CD4-positive, alpha-beta T cell (primary cell): ENCODE measurements at regions not wholly inside any gene's neighbourhood (a gene's known extent, or its start where the extent isn't known, plus 50 kb on each side); places are given as distances from the start of the nearest gene placed in this dataset.

Experiments used
- ATAC-seq: fragments of 200-7000 bp; cut with Tn5 transposase; one replicate; pipeline ENCODE4 v1.10.0; 2022; ENCODE audit warnings: mild to moderate bottlenecking; ENCODE audit not compliant: poor library complexity
- CTCF ChIA-PET: fragments of 350-600 bp; sonication (Branson Sonifier 250); formaldehyde crosslinking; loops from one replicate; lab custom pipeline; 2021; ENCODE audit warnings: antibody characterized with exemption, inconsistent platforms; lab: Charles Lee
- POLR2A ChIA-PET: fragments of 350-600 bp; sonication (Branson Sonifier 250); formaldehyde crosslinking; loops from one replicate; lab custom pipeline; 2021; ENCODE audit warnings: antibody characterized with exemption, inconsistent platforms; lab: Charles Lee
- DNase-seq, 14 experiments: peaks; one replicate each; pipeline ENCODE4 v3.0.0-alpha.2; 2013 to 2020; ENCODE audit warnings: mixed read lengths in 2 of 14
- H3K27ac ChIP-seq, 2 donors: one replicate each; pipeline versions ENCODE4 v1.5.1 to v1.7.0; 2013; ENCODE audit warnings: low read length in 2 of 2, low read depth in 1 of 2, mild to moderate bottlenecking in 1 of 2
- H3K27me3 ChIP-seq, 2 experiments: 1 replicate in 1 of 2; 2 replicates in 1 of 2; pipeline versions ENCODE4 v1.6.1 to v1.7.0; 2013; ENCODE audit warnings: low read length in 2 of 2, control low read depth in 1 of 2, mild to moderate bottlenecking in 1 of 2, moderate library complexity in 1 of 2; ENCODE audit not compliant: insufficient read depth in 2 of 2, control insufficient read depth in 1 of 2
- H3K36me3 ChIP-seq: one replicate; pipeline ENCODE4 v1.6.1; 2013; ENCODE audit warnings: low read length, control low read depth; ENCODE audit not compliant: insufficient read depth
- H3K4me1 ChIP-seq: one replicate; pipeline ENCODE4 v1.6.1; 2013; ENCODE audit warnings: low read length, control low read depth; ENCODE audit not compliant: insufficient read depth
- H3K4me3 ChIP-seq: one replicate; pipeline ENCODE4 v1.5.1; 2013; ENCODE audit warnings: mild to moderate bottlenecking, low read length, moderate library complexity
- H3K9me3 ChIP-seq, 2 experiments: 1 replicate in 1 of 2; 2 replicates in 1 of 2; pipeline versions ENCODE4 v1.6.1 to v1.7.0; 2013; ENCODE audit warnings: low read length in 2 of 2, mild to moderate bottlenecking in 2 of 2, control low read depth in 1 of 2, moderate library complexity in 1 of 2; ENCODE audit not compliant: control insufficient read depth in 1 of 2, insufficient read depth in 1 of 2
- H3K27ac Mint-ChIP-seq: one replicate; pipeline ENCODE4 v1.8.0; 2020; ENCODE audit warnings: mixed read lengths
- H3K27me3 Mint-ChIP-seq: one replicate; pipeline ENCODE4 v1.8.0; 2021; ENCODE audit warnings: mixed read lengths
- H3K36me3 Mint-ChIP-seq: one replicate; pipeline ENCODE4 v1.8.0; 2021; ENCODE audit warnings: low read depth, mixed read lengths
- H3K4me1 Mint-ChIP-seq: one replicate; pipeline ENCODE4 v1.8.0; 2021; ENCODE audit warnings: low read depth, mixed read lengths
- H3K4me3 Mint-ChIP-seq: one replicate; pipeline ENCODE4 v1.8.0; 2020; ENCODE audit warnings: mild to moderate bottlenecking, mixed read lengths
- H3K9me3 Mint-ChIP-seq: one replicate; pipeline ENCODE4 v1.8.0; 2020; ENCODE audit warnings: mixed read lengths
- intact Hi-C, 2 experiments: fragments of 100-400 bp; cut with DNase I in 1 of 2; cut with micrococcal nuclease in 1 of 2; formaldehyde crosslinking; loops; one replicate each; pipeline versions ENCODE4 v1.15.1 to v1.9.0; 2023 to 2025; cut with DNase I, micrococcal nuclease
- TF ChIP-seq, protein P1 (sequence below): fragments of 200-600 bp; IDR thresholded peaks from one replicate; pipeline ENCODE4 v1.8.0; 2022; ENCODE audit warnings: antibody characterized with exemption, mild to moderate bottlenecking

DNA sequence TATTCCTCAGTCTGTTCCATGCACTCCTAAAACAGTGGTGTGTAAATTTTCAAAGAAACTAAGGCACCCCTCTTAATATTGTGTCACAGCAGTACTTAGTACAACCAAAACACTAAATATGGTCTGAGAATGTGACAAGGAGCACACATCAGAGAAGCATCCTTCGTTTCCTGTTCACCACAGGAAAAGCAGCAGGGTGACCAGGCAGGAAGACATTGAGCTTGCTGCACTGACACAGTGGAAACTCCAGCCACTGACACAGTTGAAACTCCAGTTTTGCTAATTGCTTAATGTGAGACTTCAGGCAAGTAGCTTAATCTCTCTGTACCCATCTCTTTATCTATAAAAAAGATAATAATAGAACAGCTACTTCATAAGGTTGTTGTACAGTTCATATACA, 353.0 kb upstream of the RORA start:
- H3K27ac Mint-ChIP-seq = no peak overlapping the region
- H3K27me3 Mint-ChIP-seq = peaks cover 31% of the 10 kb centered on the region
- no peak for DNase-seq

DNA sequence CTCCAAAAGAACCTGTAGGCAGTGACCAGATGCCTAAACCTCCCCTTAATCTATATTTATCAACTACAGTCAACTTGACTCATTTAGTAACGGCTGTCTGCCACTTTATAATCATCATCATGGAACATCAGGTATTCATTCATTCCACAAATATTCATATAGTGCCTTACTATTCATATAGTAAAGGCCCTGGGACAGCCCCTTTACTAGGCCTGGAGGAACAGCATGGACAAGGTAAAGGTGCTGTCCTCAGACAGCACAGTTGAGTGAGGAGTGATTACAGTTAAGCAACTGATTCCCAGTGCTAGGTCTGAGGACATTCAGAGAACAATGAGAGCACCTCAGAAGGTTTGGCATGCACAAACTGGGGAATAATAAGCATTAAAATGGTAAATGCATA, 346.5 kb upstream of the RORA start:
- POLR2A ChIA-PET = no interaction called here
- H3K4me3 ChIP-seq = no peak overlapping the region
- H3K4me1 ChIP-seq = no peaks in the 10 kb centered on the region
- Mint-ChIP-seq H3K4me1 (no peaks in the 10 kb centered on the region), H3K36me3 (no peaks in the 10 kb centered on the region), H3K27me3 (peaks cover 23% of the 10 kb centered on the region), H3K9me3 (no peaks in the 10 kb centered on the region), H3K4me3 (no peak overlapping the region), H3K27ac (no peak overlapping the region)
- CTCF ChIA-PET = no interaction called here
- intact Hi-C loops = no loop called here
- peaks cover 0 to 6% of the 10 kb centered on the region in 2 experiments for H3K27me3 ChIP-seq
- H3K27ac ChIP-seq = no peak overlapping the region
- DNase-seq = no peak
- no peaks in the 10 kb centered on the region for H3K9me3 ChIP-seq
- TF ChIP-seq, protein P1, sequence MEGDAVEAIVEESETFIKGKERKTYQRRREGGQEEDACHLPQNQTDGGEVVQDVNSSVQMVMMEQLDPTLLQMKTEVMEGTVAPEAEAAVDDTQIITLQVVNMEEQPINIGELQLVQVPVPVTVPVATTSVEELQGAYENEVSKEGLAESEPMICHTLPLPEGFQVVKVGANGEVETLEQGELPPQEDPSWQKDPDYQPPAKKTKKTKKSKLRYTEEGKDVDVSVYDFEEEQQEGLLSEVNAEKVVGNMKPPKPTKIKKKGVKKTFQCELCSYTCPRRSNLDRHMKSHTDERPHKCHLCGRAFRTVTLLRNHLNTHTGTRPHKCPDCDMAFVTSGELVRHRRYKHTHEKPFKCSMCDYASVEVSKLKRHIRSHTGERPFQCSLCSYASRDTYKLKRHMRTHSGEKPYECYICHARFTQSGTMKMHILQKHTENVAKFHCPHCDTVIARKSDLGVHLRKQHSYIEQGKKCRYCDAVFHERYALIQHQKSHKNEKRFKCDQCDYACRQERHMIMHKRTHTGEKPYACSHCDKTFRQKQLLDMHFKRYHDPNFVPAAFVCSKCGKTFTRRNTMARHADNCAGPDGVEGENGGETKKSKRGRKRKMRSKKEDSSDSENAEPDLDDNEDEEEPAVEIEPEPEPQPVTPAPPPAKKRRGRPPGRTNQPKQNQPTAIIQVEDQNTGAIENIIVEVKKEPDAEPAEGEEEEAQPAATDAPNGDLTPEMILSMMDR = no peak
- H3K36me3 ChIP-seq = no peaks in the 10 kb centered on the region
- no peak for ATAC-seq

More for the DNA sequence above, 353.0 kb upstream of the RORA start:
- no peak overlapping the region for H3K4me3 ChIP-seq
- intact Hi-C loops = no loop called here
- no peaks in the 10 kb centered on the region for H3K36me3 Mint-ChIP-seq
- TF ChIP-seq, protein P1 = no peak
- H3K27me3 ChIP-seq = peaks cover 0 to 6% of the 10 kb centered on the region in 2 experiments
- no peaks in the 10 kb centered on the region for H3K36me3 ChIP-seq
- ChIA-PET POLR2A (no interaction called here), CTCF (interaction anchor here (1.0 kb wide), 1 partner anchor 10 kb away, joined by 3 read pairs; no protein-coding TSS in a partner anchor)
- no peaks in the 10 kb centered on the region for H3K9me3 ChIP-seq
- ATAC-seq = no peak
- no peaks in the 10 kb centered on the region for H3K4me1 ChIP-seq
- no peak overlapping the region for H3K4me3 Mint-ChIP-seq
- no peak overlapping the region for H3K27ac ChIP-seq
- peaks cover 7% of the 10 kb centered on the region for H3K9me3 Mint-ChIP-seq
- H3K4me1 Mint-ChIP-seq = no peaks in the 10 kb centered on the region

DNA sequence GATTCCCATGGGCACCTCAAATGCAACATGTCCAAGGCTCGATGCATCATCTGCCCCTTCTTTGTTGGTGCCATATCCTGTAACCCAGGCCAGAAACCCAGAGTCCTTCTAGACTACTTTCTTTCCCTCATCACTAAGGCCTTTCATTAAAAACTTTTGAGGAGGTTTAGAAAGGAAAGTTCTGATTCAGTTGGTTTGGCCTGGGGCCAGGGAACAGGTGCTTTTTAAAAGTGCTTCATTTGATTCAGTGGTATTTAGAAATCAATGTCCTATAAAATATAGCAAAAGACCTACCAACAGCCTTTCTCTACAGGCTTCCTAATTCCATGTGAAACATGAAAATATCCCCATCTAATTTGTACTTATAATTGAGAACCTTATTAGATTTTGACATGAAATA, 341.9 kb upstream of the RORA start:
- DNase-seq (no peak), ATAC-seq (no peak)
- ChIA-PET POLR2A (no interaction called here), CTCF (no interaction called here)
- H3K9me3 Mint-ChIP-seq = no peaks in the 10 kb centered on the region
- Histone ChIP-seq H3K4me1 (no peaks in the 10 kb centered on the region), H3K36me3 (no peaks in the 10 kb centered on the region), H3K27ac (no peak overlapping the region), H3K9me3 (no peaks in the 10 kb centered on the region), H3K27me3 (peaks cover 0 to 3% of the 10 kb centered on the region in 2 experiments), H3K4me3 (no peak overlapping the region)
- no peaks in the 10 kb centered on the region for H3K4me1 Mint-ChIP-seq
- no peaks in the 10 kb centered on the region for H3K36me3 Mint-ChIP-seq
- intact Hi-C loops = no loop called here
- H3K4me3 Mint-ChIP-seq = no peak overlapping the region
- no peak overlapping the region for H3K27ac Mint-ChIP-seq
- TF ChIP-seq, protein P1 = no peak
- H3K27me3 Mint-ChIP-seq = peaks cover 9% of the 10 kb centered on the region
